HUES6 (cell line): ENCODE measurements at regions not wholly inside any gene's neighbourhood (a gene's known extent, or its start where the extent isn't known, plus 50 kb on each side); places are given as distances from the start of the nearest gene placed in this dataset.

ENCODE experiments used
- H3K27ac ChIP-seq: 2 replicates; pipeline ENCODE4 v1.7.0; 2013; ENCODE audit warnings: low read depth, mild to moderate bottlenecking, low read length, inconsistent platforms
- H3K27me3 ChIP-seq: 2 replicates; pipeline ENCODE4 v1.6.1; 2013; ENCODE audit warnings: low read length; ENCODE audit not compliant: control insufficient read depth, insufficient read depth
- H3K36me3 ChIP-seq: 2 replicates; pipeline ENCODE4 v1.6.1; 2013; ENCODE audit warnings: low read length; ENCODE audit not compliant: control insufficient read depth, insufficient read depth
- H3K4me1 ChIP-seq: 2 replicates; pipeline ENCODE4 v1.6.1; 2013; ENCODE audit warnings: low read length; ENCODE audit not compliant: control insufficient read depth, insufficient read depth
- H3K4me3 ChIP-seq: 2 replicates; pipeline ENCODE4 v1.5.1; 2013; ENCODE audit warnings: low read depth, low read length
- H3K9ac ChIP-seq: one replicate; pipeline ENCODE4 v1.6.1; 2013; ENCODE audit warnings: mild to moderate bottlenecking, low read length
- H3K9me3 ChIP-seq: 2 replicates; pipeline ENCODE4 v1.6.1; 2013; ENCODE audit warnings: low read depth, low read length; ENCODE audit not compliant: control insufficient read depth, insufficient read depth

- Histone ChIP-seq H3K4me3 (no peak overlapping the region), H3K27ac (no peak overlapping the region), H3K27me3 (peaks cover 11% of the 10 kb centered on the region; the same call in 1 of the 2 replicates)
Observed at GRCh38 chrX:8870411-8870810, 69.2 kb upstream of the FAM9A start.

DNA sequence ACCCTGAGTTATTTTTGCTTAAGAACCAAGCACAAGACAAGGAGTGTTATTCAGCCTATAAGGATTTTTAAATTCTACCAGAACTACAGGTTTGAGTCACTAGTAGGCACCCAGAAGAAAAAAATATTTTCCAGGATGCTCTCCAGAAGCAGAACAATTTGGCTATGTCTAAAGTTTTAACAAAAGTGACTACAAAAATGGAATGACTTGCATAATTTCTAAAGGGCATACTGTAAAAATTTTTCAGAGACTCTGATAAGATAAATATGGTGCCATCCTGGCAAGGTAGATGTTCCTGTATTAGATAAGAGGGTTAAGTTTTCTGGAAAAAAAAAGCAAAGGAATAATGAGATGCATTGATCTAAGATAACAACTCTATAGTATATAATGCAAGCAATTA, 68.6 kb upstream of the FAM9A start:
- Histone ChIP-seq H3K4me1 (peaks cover 18% of the 10 kb centered on the region; the same call in 1 of the 2 replicates), H3K9me3 (no peaks in the 10 kb centered on the region), H3K9ac (no peak overlapping the region), H3K36me3 (no peaks in the 10 kb centered on the region), H3K27me3 (peaks cover 11% of the 10 kb centered on the region; the same call in 1 of the 2 replicates), H3K4me3 (no peak overlapping the region), H3K27ac (no peak overlapping the region)

More at GRCh38 chrX:8870411-8870810, 69.2 kb upstream of the FAM9A start:
- H3K9me3 ChIP-seq = no peaks in the 10 kb centered on the region
- peaks cover 18% of the 10 kb centered on the region; the same call in 1 of the 2 replicates for H3K4me1 ChIP-seq
- H3K9ac ChIP-seq = no peak overlapping the region
- H3K36me3 ChIP-seq = no peaks in the 10 kb centered on the region

GRCh38 chrX:8868906-8869305, 67.7 kb upstream of the FAM9A start:
- Histone ChIP-seq H3K9ac (no peak overlapping the region), H3K4me1 (peaks cover 23% of the 10 kb centered on the region), H3K9me3 (no peaks in the 10 kb centered on the region), H3K36me3 (no peaks in the 10 kb centered on the region), H3K27ac (no peak overlapping the region), H3K4me3 (no peak overlapping the region), H3K27me3 (peaks cover 11% of the 10 kb centered on the region; the same call in 1 of the 2 replicates)

DNA sequence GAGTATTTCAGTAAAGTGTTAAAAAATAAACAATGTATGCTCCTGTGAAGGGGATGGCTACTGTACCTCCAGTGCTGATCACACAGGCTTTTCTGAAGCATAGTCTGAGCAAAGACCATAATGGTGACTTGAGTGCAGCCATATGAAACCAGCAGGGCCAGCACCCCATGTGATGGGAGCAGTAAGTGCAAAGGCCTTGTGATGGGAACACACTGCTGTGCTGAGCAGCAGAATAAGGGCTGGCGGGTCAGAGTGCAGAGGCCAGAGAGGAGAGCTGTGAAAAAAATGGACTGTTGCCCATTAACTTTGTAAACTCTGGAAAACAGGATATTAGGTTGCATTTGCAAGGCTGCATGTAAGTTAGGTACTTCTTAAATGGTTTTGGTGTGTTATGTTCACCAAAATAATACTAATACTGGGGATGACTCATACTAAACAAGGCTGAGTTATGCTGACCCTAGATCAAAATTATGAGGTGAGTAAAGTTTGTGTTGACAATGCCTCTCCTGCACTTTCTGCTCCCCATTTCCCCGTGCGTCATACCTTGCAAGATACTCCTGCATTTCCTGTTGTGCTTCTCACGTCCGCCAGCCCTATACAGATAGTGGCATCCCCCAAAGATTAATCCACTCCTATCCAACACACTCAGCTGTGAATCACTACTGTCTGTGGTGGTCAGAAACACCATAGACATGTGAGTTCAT, 67.0 kb upstream of the FAM9A start:
- Histone ChIP-seq H3K9me3 (no peaks in the 10 kb centered on the region), H3K4me1 (peaks cover 25% of the 10 kb centered on the region), H3K27ac (no peak overlapping the region), H3K9ac (no peak overlapping the region), H3K36me3 (no peaks in the 10 kb centered on the region), H3K27me3 (peaks cover 11% of the 10 kb centered on the region; the same call in 1 of the 2 replicates), H3K4me3 (no peak overlapping the region)

GRCh38 chrX:8867406-8867805, 66.2 kb upstream of the FAM9A start:
- H3K27ac ChIP-seq = no peak overlapping the region
- no peak overlapping the region for H3K4me3 ChIP-seq
- H3K9ac ChIP-seq = no peak overlapping the region
- peaks cover 11% of the 10 kb centered on the region; the same call in 1 of the 2 replicates for H3K27me3 ChIP-seq
- no peaks in the 10 kb centered on the region for H3K9me3 ChIP-seq
- no peaks in the 10 kb centered on the region for H3K36me3 ChIP-seq
- peaks cover 22% of the 10 kb centered on the region for H3K4me1 ChIP-seq

- peaks cover 15% of the 10 kb centered on the region for H3K4me1 ChIP-seq
- H3K27ac ChIP-seq = no peak overlapping the region
- H3K36me3 ChIP-seq = no peaks in the 10 kb centered on the region
Observed at GRCh38 chrX:8864161-8864560, 63.0 kb upstream of the FAM9A start.

DNA sequence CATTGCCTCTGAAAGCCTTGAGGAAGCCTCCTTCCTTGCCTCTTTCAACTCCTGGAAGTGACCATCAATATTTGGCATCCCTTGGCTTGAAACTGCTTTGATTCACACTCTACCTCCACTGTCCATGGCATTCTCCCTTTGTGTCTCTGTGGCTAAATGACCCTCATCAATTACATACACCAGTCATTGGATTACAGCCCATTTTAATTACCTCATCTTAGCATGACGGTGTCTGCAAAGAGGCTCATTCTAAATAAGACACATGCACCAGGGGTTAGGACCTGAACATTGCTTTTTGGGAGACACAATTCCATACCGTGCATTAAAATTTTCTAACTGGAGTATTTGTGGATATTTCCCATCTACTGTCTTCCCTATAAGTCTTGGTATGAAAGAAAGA, 60.7 kb upstream of the FAM9A start:
- no peaks in the 10 kb centered on the region for H3K36me3 ChIP-seq
- H3K9ac ChIP-seq = no peak overlapping the region
- H3K27ac ChIP-seq = no peak overlapping the region
- peaks cover 18% of the 10 kb centered on the region; the same call in 1 of the 2 replicates for H3K27me3 ChIP-seq
- H3K4me1 ChIP-seq = peaks cover 7% of the 10 kb centered on the region
- H3K9me3 ChIP-seq = no peaks in the 10 kb centered on the region
- H3K4me3 ChIP-seq = no peak overlapping the region

More at GRCh38 chrX:8864161-8864560, 63.0 kb upstream of the FAM9A start:
- peaks cover 29% of the 10 kb centered on the region; the same call in 1 of the 2 replicates for H3K27me3 ChIP-seq
- H3K9me3 ChIP-seq = no peaks in the 10 kb centered on the region
- no peak overlapping the region for H3K9ac ChIP-seq
- no peak overlapping the region for H3K4me3 ChIP-seq

DNA sequence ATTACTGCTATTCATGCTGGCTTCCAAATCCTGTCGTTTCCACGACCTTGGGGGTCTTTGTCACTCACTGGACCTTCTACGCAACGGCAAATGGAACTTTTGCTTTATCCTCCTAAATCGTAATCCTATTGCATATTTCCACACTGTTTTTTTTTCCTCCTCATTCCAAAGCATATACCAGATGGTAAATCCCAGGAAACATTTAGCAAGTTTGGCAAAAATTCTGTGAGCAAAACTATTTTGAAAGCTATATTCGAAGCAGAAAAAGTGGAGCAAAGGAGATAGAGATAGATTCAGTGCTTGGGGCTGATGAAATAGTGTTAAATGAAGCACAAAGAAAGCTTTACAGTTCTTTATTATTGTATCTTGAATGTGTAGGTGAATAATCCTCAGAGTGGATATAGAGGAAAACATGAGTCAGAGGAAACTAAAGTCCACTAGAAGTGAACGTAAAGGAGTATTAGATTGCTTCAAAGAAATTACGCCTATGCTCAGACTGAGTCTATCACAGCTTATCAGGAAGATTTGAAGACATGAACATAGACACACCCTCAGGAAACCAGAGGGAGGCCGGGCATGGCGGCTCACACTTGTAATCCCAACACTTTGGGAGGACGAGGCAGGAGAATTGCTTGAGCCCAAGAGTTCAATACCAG, 50.2 kb upstream of the FAM9A start:
- Histone ChIP-seq H3K4me3 (no peak overlapping the region), H3K9ac (no peak overlapping the region), H3K27me3 (peaks cover 4% of the 10 kb centered on the region; the same call in 1 of the 2 replicates), H3K9me3 (no peaks in the 10 kb centered on the region), H3K4me1 (no peaks in the 10 kb centered on the region), H3K27ac (no peak overlapping the region), H3K36me3 (no peaks in the 10 kb centered on the region)
